Fibroblast of pulmonary artery (primary cell): ENCODE measurements at regions not wholly inside any gene's neighbourhood (a gene's known extent, or its start where the extent isn't known, plus 50 kb on each side); places are given as distances from the start of the nearest gene placed in this dataset.

Source experiments
- DNase-seq: peaks from one replicate; pipeline ENCODE4 v3.0.0-alpha.2; 2010; ENCODE audit warnings: low read depth
- H3K4me3 ChIP-seq: replicated peaks from 2 replicates; pipeline ENCODE4 v1.5.1; 2011; ENCODE audit warnings: low read depth, mild to moderate bottlenecking, control low read depth, low read length, moderate library complexity
- TF ChIP-seq, protein P1 (sequence below): IDR thresholded peaks from 2 replicates; pipeline ENCODE4 v1.5.1; 2011; ENCODE audit warnings: mild to moderate bottlenecking, control low read depth, low read length, inconsistent platforms; ENCODE audit errors: missing control alignments

DNA sequence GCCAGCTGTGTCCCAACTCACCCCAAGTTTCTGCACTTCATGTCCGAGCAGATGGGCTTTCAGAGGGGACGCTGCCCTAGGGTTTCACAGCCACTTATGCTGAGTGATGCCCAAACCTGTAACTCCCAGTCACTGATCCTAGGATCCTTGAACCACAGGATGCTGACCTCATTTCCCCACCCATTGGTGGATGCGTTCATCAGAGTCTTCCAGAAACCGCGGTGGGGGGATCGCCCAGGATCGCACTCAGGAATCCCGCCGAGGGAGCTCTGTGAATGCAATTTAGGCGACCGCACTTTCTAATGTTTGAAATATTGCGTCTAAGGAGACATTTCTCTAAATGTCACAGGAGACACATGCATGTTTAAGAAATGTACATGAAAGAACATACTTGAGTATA lies 212.3 kb upstream of the IRX4 start:
- no peak for DNase-seq
- H3K4me3 ChIP-seq, result no peak overlapping the region
- TF ChIP-seq, protein P1, sequence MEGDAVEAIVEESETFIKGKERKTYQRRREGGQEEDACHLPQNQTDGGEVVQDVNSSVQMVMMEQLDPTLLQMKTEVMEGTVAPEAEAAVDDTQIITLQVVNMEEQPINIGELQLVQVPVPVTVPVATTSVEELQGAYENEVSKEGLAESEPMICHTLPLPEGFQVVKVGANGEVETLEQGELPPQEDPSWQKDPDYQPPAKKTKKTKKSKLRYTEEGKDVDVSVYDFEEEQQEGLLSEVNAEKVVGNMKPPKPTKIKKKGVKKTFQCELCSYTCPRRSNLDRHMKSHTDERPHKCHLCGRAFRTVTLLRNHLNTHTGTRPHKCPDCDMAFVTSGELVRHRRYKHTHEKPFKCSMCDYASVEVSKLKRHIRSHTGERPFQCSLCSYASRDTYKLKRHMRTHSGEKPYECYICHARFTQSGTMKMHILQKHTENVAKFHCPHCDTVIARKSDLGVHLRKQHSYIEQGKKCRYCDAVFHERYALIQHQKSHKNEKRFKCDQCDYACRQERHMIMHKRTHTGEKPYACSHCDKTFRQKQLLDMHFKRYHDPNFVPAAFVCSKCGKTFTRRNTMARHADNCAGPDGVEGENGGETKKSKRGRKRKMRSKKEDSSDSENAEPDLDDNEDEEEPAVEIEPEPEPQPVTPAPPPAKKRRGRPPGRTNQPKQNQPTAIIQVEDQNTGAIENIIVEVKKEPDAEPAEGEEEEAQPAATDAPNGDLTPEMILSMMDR, result no peak

DNA sequence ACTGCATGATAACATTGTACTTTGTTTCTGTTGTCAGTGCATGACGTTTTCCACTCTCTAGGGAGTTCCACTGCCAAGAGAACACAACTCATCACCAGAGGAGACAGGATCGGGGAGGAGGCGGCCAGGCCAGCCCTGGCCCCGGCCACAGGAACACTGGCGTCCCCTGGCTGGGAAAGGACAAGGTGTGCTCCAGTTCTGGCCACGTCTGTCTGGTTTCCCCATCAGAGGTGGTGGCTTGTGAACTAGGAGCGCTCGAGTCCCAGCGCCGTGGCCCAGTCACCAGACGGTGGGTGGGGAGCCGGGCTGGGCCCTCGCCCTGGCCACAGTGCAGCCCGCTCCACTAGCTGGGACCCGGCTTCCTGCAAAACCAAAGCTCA lies 211.9 kb upstream of the IRX4 start:
- DNase-seq, result peak; percentile 53

DNA sequence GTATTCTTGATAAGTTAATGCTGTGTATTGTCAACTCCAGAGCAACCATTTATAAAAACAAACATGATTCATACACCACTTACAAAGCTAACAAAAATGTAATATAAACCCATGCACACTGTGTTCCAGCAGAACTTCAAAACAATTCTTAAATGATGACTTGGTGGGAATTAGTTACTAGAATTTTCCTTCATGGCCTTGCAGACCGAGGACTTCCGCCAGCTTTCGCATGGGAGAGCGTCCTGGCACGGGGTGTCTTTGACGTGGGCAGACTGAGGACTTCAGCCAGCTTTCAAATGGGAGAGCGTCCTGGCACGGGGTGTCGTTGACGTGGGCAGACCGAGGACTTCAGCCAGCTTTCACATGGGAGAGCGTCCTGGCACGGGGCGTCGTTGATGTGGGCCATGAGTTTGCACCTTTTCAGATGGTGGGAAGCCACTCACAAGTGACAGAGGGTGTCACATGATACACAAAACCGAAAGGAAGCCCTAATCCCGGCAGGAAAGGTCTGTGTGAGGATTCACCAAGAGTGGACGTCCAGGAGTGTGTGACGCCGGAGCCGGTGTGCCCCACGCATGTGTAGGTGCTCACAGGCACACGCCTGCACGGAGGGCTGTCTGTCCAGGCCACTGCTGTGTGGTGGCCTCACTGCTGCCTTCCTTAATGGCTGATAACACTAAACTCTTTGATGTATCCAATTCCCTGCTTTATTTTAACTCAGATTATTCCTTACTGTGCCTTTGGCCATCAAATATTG lies 211.3 kb upstream of the IRX4 start:
- H3K4me3 ChIP-seq, result no peak overlapping the region
- DNase-seq, result peak; percentile 98
- TF ChIP-seq, protein P1, result no peak

More for the DNA sequence above, 211.9 kb upstream of the IRX4 start:
- TF ChIP-seq, protein P1, result no peak
- no peak overlapping the region for H3K4me3 ChIP-seq

DNA sequence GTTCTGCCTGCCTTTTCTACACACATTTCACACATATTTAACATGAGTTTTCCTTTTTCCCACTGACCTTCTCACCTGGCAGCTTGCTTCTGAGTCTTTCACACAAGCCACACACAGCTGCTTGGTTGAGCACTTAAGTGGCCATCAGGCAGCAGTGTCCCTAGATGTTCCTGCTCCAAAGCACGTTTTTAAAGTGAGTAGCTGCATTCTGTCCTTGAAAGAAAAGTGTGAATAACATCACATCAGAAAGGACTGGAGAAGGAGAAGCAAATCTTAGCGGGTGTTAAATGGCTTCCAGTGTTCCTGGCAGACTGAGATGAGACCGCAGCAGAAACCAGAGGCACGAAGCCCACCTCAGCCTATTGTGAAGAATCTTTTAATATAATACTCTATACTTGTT lies 209.2 kb upstream of the IRX4 start:
- TF ChIP-seq, protein P1, result no peak
- H3K4me3 ChIP-seq, result no peak overlapping the region
- no peak for DNase-seq

DNA sequence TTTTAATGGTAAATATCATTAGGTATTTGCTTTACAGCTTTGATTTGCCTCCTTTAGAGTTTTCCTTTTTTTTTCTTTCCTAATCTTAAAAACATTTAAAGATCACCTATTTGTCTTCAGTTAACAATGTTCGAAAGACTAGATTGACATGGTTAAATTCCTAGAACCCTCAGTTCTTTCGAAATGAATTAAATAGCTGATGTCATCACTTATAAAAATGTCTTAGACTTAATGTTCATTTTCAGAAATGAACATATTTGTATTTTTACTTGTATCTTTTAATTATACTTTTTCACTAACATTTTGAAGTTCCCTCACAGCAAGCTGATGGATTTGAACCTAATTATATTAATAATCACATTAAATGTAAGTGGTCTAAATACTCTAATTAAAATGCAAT lies 205.3 kb upstream of the IRX4 start:
- H3K4me3 ChIP-seq, result no peak overlapping the region
- TF ChIP-seq, protein P1, result no peak
- no peak for DNase-seq

DNA sequence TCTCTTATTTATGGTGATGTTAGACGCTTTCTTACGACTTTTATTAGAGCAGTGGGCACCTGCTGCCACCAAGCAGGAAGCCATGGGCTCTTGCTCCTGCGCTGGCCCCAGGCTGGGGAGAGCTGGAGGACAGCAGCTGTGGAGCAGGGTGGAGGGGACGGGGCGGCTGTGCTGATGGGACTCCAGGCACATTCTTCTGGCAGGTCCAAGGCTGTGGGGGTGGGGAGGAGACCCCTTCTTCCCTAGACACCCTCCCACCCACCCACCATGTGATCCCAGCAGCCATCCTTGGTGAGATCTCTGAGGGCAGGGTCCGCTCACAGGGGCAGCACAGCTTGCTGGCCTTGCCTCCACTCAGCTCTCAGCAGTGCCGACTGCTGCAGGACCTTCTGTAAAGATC lies 192.6 kb upstream of the IRX4 start:
- TF ChIP-seq, protein P1, result no peak
- no peak overlapping the region for H3K4me3 ChIP-seq
- no peak for DNase-seq

DNA sequence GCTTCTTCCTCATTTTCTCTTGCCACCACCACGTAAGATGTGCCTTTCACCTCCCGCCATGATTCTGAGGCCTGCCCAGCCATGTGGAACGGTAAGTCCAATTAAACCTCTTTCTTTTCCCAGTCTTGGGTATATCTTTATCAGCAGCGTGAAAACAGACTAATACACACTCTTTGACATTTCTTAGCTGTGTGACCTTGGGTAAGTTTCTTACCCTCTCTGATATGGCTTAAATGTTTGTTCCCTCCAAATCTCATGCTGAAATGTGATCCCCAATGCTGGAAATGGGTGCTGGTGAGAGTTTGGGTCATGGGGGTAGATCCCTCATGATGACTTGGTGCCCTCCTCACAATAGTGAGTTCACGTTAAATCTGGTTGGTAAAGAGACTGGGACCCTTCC lies 188.8 kb upstream of the IRX4 start:
- DNase-seq, result no peak
- TF ChIP-seq, protein P1, result no peak

More for the DNA sequence above, 188.8 kb upstream of the IRX4 start:
- no peak overlapping the region for H3K4me3 ChIP-seq
